Activated gamma-delta T cell treated with Interleukin-2 at 50 U/mL for 16 hours (primary cell): ENCODE measurements at regions not wholly inside any gene's neighbourhood (a gene's known extent, or its start where the extent isn't known, plus 50 kb on each side); places are given as distances from the start of the nearest gene placed in this dataset.

Source experiments
- DNase-seq: peaks from one replicate; pipeline ENCODE4 v3.0.0-alpha.2; 2020

GRCh38 chr6:44665143-44665542, 277.6 kb downstream of the CDC5L start:
- DNase-seq = no peak

GRCh38 chr6:44665683-44666082, 278.2 kb downstream of the CDC5L start:
- no peak for DNase-seq

- DNase-seq = no peak
Observed at GRCh38 chr6:44666324-44666723, 278.8 kb downstream of the CDC5L start.

- DNase-seq = no peak
Observed at GRCh38 chr6:44667226-44667625, 279.7 kb downstream of the CDC5L start.

GRCh38 chr6:44667668-44668390, 280.3 kb downstream of the CDC5L start:
- peak; percentile 28 for DNase-seq

- DNase-seq = no peak
Observed at GRCh38 chr6:44668391-44668930, 281.0 kb downstream of the CDC5L start.

- no peak for DNase-seq
Observed at GRCh38 chr6:44668976-44669934, 281.7 kb downstream of the CDC5L start.

GRCh38 chr6:44670146-44670545, 282.6 kb downstream of the CDC5L start:
- no peak for DNase-seq

GRCh38 chr6:44671333-44671732, 283.8 kb downstream of the CDC5L start:
- DNase-seq = no peak

GRCh38 chr6:44672086-44672485, 284.6 kb downstream of the CDC5L start:
- no peak for DNase-seq

- DNase-seq = no peak
Observed at GRCh38 chr6:44672841-44673240, 285.3 kb downstream of the CDC5L start.

- DNase-seq = no peak
Observed at GRCh38 chr6:44674226-44675155, 287.0 kb downstream of the CDC5L start.

GRCh38 chr6:44675449-44675848, 287.9 kb downstream of the CDC5L start:
- DNase-seq = no peak

- no peak for DNase-seq
Observed at GRCh38 chr6:44676246-44676790, 288.8 kb downstream of the CDC5L start.

GRCh38 chr6:44676826-44677433, 289.4 kb downstream of the CDC5L start:
- DNase-seq = no peak

- DNase-seq = no peak
Observed at GRCh38 chr6:44678252-44678935, 290.9 kb downstream of the CDC5L start.

GRCh38 chr6:44679438-44680201, 292.1 kb downstream of the CDC5L start:
- DNase-seq = no peak

- no peak for DNase-seq
Observed at GRCh38 chr6:44680202-44680720, 292.8 kb downstream of the CDC5L start.

- no peak for DNase-seq
Observed at GRCh38 chr6:44681761-44682160, 294.3 kb downstream of the CDC5L start.

GRCh38 chr6:44682280-44682679, 294.8 kb downstream of the CDC5L start:
- no peak for DNase-seq
